ENCODE measurements at regions not wholly inside any gene's neighbourhood (a gene's known extent, or its start where the extent isn't known, plus 50 kb on each side); places are given as distances from the start of the nearest gene placed in this dataset.
"Not testable (repeated sequence)": the region's sequence is repeated elsewhere in the genome, so short reads cannot be mapped to it uniquely, and the experiment has no call there.

GRCh38 chr2:224122542-224122941 is 83.5 kb upstream of the SERPINE2 start:
- in situ Hi-C loops (cut with HindIII; ENCODE audit: low pct_unique_long_range_greater_than_20kb, low sequenced_read_pairs) = no loop called here
- no peak for DNase-seq (ENCODE audit: low read depth in 1 of 2, low spot score in 1 of 2)
- TF ChIP-seq JUND (IDR thresholded peaks at IDR 0.05; ENCODE audit: low read depth) = no peak

- no peak for DNase-seq (ENCODE audit: low read depth in 1 of 2, low spot score in 1 of 2)
- TF ChIP-seq JUND (IDR thresholded peaks at IDR 0.05; ENCODE audit: low read depth) = no peak
- in situ Hi-C loops (cut with HindIII; ENCODE audit: low pct_unique_long_range_greater_than_20kb, low sequenced_read_pairs) = no loop called here
Observed at GRCh38 chr2:224121406-224122067, 82.5 kb upstream of the SERPINE2 start.

DNA sequence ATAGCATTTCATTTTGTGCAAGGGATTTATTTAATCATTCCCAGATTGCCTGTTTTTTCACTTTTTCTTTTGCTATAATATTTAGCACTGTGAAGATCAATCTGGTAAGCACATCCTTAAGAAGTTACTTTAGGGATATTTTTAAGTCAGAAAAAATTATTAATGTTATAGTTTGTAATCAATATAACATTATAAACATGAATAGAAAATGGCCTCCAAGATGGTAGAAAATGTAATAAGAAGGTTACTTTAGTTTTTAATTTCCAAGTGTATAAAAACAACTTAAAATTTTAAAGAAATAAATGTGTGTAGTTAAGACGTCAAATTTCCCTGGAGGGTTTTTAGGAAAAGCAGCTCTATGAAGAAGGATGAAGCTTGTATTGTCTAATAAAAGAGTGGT is 81.9 kb upstream of the SERPINE2 start:
- in situ Hi-C loops (cut with HindIII; ENCODE audit: low pct_unique_long_range_greater_than_20kb, low sequenced_read_pairs) = no loop called here
- TF ChIP-seq JUND (IDR thresholded peaks at IDR 0.05; ENCODE audit: low read depth) = no peak
- no peak for DNase-seq (ENCODE audit: low read depth in 1 of 2, low spot score in 1 of 2)

DNA sequence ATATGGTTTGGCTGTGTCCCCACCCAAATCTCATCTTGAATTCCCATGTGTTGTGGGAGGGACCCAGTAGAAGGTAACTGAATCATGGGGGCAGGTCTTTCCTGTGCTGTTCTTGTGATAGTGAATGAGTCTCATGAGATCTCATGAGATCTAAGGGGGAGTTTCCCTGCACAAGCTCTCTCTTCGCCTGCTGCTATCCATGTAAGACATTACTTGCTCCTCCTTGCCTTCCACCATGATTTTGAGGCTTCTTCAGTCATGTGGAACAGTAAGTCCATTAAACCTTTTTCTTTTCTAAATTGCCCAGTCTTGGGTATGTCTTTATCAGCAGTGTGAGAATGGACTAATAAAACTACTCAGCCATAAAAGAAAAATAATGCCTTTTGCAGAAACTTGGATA is 80.8 kb upstream of the SERPINE2 start:
- in situ Hi-C loops (cut with HindIII; ENCODE audit: low pct_unique_long_range_greater_than_20kb, low sequenced_read_pairs); DNase-seq (ENCODE audit: low read depth in 1 of 2, low spot score in 1 of 2): not testable (repeated sequence)

GRCh38 chr2:224114428-224114827 is 75.3 kb upstream of the SERPINE2 start:
- in situ Hi-C loops (cut with HindIII; ENCODE audit: low pct_unique_long_range_greater_than_20kb, low sequenced_read_pairs) = no loop called here
- no peak for DNase-seq (ENCODE audit: low read depth in 1 of 2, low spot score in 1 of 2)
- no peak for TF ChIP-seq JUND (IDR thresholded peaks at IDR 0.05; ENCODE audit: low read depth)

DNA sequence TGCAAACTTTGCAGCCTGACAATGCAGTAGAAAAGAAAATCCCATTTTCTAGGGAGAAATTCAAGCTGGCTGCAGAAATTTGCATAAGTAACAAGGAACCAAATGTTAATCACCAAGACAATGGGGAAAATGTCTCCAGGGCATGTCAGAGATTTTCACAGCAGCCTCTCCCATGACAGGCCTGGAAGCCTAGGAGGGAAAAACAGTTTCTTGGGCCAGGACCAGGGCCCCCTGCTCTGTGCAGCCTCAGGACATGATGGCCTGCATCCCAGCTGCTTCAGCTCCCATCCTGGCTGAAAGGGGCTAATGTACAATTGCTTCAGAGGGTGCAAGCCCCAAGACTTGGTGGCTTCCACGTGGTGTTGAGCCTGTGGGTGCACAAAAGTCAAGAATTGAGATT is 74.8 kb upstream of the SERPINE2 start:
- DNase-seq (ENCODE audit: low read depth in 1 of 2, low spot score in 1 of 2); in situ Hi-C loops (cut with HindIII; ENCODE audit: low pct_unique_long_range_greater_than_20kb, low sequenced_read_pairs): not testable (repeated sequence)

DNA sequence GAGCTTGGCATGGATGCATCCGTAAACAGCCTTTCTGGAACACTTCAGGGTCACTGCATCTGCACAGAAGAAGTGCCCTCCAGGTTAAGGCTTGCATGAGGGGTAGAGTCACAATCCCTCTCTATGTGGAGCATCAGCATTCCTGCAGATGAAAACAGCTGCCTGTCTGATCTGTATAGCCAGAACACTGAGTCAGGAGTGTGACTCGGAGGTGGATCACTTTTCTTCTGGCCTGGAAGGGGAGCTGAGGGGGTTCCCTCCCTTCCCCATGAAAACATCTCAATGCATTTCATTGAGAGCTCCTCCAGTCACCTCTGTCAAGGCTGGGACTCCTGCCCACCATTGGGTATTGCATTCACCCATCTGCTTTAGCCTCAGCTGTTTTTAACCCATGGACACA is 72.5 kb upstream of the SERPINE2 start:
- no peak for TF ChIP-seq JUND (IDR thresholded peaks at IDR 0.05; ENCODE audit: low read depth)
- in situ Hi-C loops (cut with HindIII; ENCODE audit: low pct_unique_long_range_greater_than_20kb, low sequenced_read_pairs) = no loop called here
- no peak for DNase-seq (ENCODE audit: low read depth in 1 of 2, low spot score in 1 of 2)

GRCh38 chr2:224110811-224111210 is 71.7 kb upstream of the SERPINE2 start:
- DNase-seq (ENCODE audit: low read depth in 1 of 2, low spot score in 1 of 2) = no peak
- no peak for TF ChIP-seq JUND (IDR thresholded peaks at IDR 0.05; ENCODE audit: low read depth)
- in situ Hi-C loops (cut with HindIII; ENCODE audit: low pct_unique_long_range_greater_than_20kb, low sequenced_read_pairs) = no loop called here

DNA sequence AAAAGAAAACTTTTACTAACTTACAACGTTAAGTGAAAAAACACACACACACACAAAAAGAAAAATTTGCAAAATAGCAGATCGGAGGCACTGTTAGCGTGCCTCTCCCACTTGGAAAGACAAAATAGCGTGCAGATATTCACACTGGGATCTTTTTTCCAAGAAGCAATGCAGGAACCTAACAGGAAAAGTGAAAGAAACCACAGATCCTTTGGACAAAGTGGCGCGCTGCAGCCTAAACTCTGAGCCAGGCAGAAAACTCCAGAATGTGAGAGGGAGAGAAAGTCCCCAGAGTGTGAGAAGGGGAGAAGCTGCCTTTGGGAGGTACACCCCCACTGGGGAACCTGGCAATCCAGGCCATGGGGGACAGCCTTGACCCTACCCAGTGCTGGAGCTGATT is 70.7 kb upstream of the SERPINE2 start:
- TF ChIP-seq JUND (IDR thresholded peaks at IDR 0.05; ENCODE audit: low read depth) = no peak
- in situ Hi-C loops (cut with HindIII; ENCODE audit: low pct_unique_long_range_greater_than_20kb, low sequenced_read_pairs) = no loop called here
- DNase-seq (ENCODE audit: low read depth in 1 of 2, low spot score in 1 of 2) = no peak

GRCh38 chr2:224106794-224107193 is 67.7 kb upstream of the SERPINE2 start:
- no peak for TF ChIP-seq JUND (IDR thresholded peaks at IDR 0.05; ENCODE audit: low read depth)
- in situ Hi-C loops (cut with HindIII; ENCODE audit: low pct_unique_long_range_greater_than_20kb, low sequenced_read_pairs) = no loop called here
- DNase-seq (ENCODE audit: low read depth in 1 of 2, low spot score in 1 of 2) = no peak

DNA sequence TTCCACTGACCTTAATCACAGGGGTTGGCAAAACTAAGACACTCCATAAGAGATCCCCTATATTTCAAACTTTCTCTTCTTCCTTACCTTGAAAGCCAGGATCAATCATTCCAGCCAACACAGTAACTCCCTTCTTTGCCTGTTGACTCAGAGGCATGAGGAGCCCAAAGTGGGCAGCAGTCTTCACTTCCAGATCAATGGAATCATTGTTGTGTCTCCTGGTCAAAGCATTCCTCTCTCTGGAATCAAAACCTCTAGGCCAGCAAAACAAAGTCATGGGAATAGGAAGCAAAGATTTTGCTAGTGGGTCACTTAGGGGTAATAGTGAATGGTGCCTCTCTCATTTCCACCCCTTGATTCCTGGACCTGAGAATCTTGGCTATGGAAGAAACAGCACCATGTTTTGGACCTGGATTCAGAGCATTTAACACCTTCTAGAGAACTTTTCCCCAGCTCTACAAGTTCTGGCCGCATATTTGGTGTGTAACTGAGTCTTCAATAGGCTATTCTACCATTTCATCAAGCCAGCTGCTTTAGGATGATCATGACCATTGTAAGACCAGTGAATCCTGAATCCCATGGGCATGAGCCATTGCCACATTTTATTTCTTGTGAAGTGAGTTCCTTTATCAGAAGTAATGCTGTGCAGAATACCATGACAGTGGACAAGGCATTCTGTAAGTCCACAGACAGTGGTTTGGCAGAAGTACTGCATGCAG is 65.7 kb upstream of the SERPINE2 start:
- no peak for DNase-seq (ENCODE audit: low read depth in 1 of 2, low spot score in 1 of 2)
- in situ Hi-C loops (cut with HindIII; ENCODE audit: low pct_unique_long_range_greater_than_20kb, low sequenced_read_pairs) = no loop called here
- TF ChIP-seq JUND (IDR thresholded peaks at IDR 0.05; ENCODE audit: low read depth) = no peak

DNA sequence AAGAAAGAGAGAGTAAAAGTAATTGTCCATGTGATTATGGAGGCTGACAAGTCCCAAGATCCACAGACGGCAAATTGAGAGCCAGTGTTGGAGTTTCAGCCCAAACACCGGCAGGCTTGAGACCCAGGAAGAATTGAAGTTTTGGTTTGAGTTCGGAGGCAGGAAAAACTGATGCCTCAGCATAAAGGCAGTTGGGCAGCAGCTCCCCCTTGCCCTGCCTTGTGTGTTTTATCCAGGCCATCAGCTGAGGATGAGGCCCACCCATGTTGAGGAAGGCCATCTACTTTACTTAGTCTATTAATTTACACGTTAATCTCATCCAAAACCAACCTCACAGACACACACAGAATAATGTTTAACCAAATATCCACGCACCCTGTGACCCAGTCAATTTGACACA is 64.6 kb upstream of the SERPINE2 start:
- in situ Hi-C loops (cut with HindIII; ENCODE audit: low pct_unique_long_range_greater_than_20kb, low sequenced_read_pairs) = no loop called here
- DNase-seq (ENCODE audit: low read depth in 1 of 2, low spot score in 1 of 2) = no peak
- TF ChIP-seq JUND (IDR thresholded peaks at IDR 0.05; ENCODE audit: low read depth) = no peak

GRCh38 chr2:224102991-224103390 is 63.9 kb upstream of the SERPINE2 start:
- in situ Hi-C loops (cut with HindIII; ENCODE audit: low pct_unique_long_range_greater_than_20kb, low sequenced_read_pairs) = no loop called here
- no peak for DNase-seq (ENCODE audit: low read depth in 1 of 2, low spot score in 1 of 2)
- no peak for TF ChIP-seq JUND (IDR thresholded peaks at IDR 0.05; ENCODE audit: low read depth)

Data from T47D (cell line).